Hepatic stellate cell (primary cell): ENCODE measurements at regions not wholly inside any gene's neighbourhood (a gene's known extent, or its start where the extent isn't known, plus 50 kb on each side); places are given as distances from the start of the nearest gene placed in this dataset.

Experiments used
- DNase-seq: peaks from one replicate; pipeline ENCODE4 v3.0.0; 2011; ENCODE audit warnings: low spot score

- no peak for DNase-seq
Measured at GRCh38 chr9:12544700-12545099, 148.5 kb upstream of the TYRP1 start.

GRCh38 chr9:12554636-12555035, 138.5 kb upstream of the TYRP1 start:
- no peak for DNase-seq

- no peak for DNase-seq
Measured at GRCh38 chr9:12566404-12567090, 126.6 kb upstream of the TYRP1 start.

GRCh38 chr9:12584656-12585522, 108.3 kb upstream of the TYRP1 start:
- DNase-seq = no peak

GRCh38 chr9:12595400-12595799, 97.8 kb upstream of the TYRP1 start:
- DNase-seq = no peak

GRCh38 chr9:12604164-12604821, 88.9 kb upstream of the TYRP1 start:
- DNase-seq = no peak

- no peak for DNase-seq
Measured at GRCh38 chr9:12612211-12612770, 80.9 kb upstream of the TYRP1 start.

- no peak for DNase-seq
Measured at GRCh38 chr9:12613071-12613470, 80.1 kb upstream of the TYRP1 start.

- no peak for DNase-seq
Measured at GRCh38 chr9:12614488-12614887, 78.7 kb upstream of the TYRP1 start.

- no peak for DNase-seq
Measured at GRCh38 chr9:12618956-12619355, 74.2 kb upstream of the TYRP1 start.

GRCh38 chr9:12625844-12626243, 67.3 kb upstream of the TYRP1 start:
- no peak for DNase-seq

GRCh38 chr9:12627096-12627495, 66.1 kb upstream of the TYRP1 start:
- DNase-seq = no peak

- no peak for DNase-seq
Measured at GRCh38 chr9:12628546-12628945, 64.6 kb upstream of the TYRP1 start.

- DNase-seq = no peak
Measured at GRCh38 chr9:12629067-12629466, 64.1 kb upstream of the TYRP1 start.

- no peak for DNase-seq
Measured at GRCh38 chr9:12631866-12632265, 61.3 kb upstream of the TYRP1 start.

GRCh38 chr9:12633016-12633765, 60.0 kb upstream of the TYRP1 start:
- DNase-seq = no peak

GRCh38 chr9:12640016-12640587, 53.1 kb upstream of the TYRP1 start:
- no peak for DNase-seq

- no peak for DNase-seq
Measured at GRCh38 chr9:12640866-12641636, 52.1 kb upstream of the TYRP1 start.
